Vagina (tissue), 2 donors: ENCODE measurements at regions not wholly inside any gene's neighbourhood (a gene's known extent, or its start where the extent isn't known, plus 50 kb on each side); places are given as distances from the start of the nearest gene placed in this dataset.
A peak's percentile ranks its signal among the peaks of the same experiment; 100 is the strongest.

Experiments used
- DNase-seq, 2 donors: peaks; one replicate each; pipeline ENCODE4 v3.0.0-alpha.2; 2017; ENCODE audit errors: extremely low spot score in 2 of 2
- H3K27ac ChIP-seq: fragments of 200-600 bp; sonication (generic); one replicate; pipeline ENCODE4 v1.5.1; 2019
- H3K27me3 ChIP-seq: fragments of 200-600 bp; sonication (generic); one replicate; pipeline ENCODE4 v1.5.1; 2019
- H3K36me3 ChIP-seq, 2 donors: fragments of 200-600 bp; sonication (generic); one replicate each; pipeline ENCODE4 v1.5.1; 2017 to 2019
- H3K4me1 ChIP-seq: fragments of 200-600 bp; sonication (generic); one replicate; pipeline ENCODE4 v1.5.1; 2019
- H3K4me3 ChIP-seq, 2 donors: fragments of 200-600 bp; sonication (generic); 1 replicate in 1 of 2; 2 replicates in 1 of 2; pipeline ENCODE4 v1.5.1; 2016 to 2019
- H3K9me3 ChIP-seq: fragments of 200-600 bp; sonication (generic); one replicate; pipeline ENCODE4 v1.5.1; 2019
- POLR2A ChIP-seq, 2 donors: fragments of 450-650 bp; IDR thresholded peaks; one replicate each; pipeline ENCODE4 v1.6.1; 2017; ENCODE audit warnings: antibody characterized with exemption in 2 of 2, mild to moderate bottlenecking in 2 of 2, moderate library complexity in 2 of 2
- POLR2AphosphoS5 ChIP-seq, 2 donors: sonication (generic); formaldehyde crosslinking; IDR thresholded peaks; one replicate each; pipeline ENCODE4 v1.9.0; 2017; ENCODE audit warnings: antibody characterized with exemption in 2 of 2, mild to moderate bottlenecking in 2 of 2, low read depth in 1 of 2; ENCODE audit not compliant: insufficient read depth in 1 of 2
- intact Hi-C: fragments of 100-400 bp; cut with DNase I; formaldehyde crosslinking; loops from one replicate; pipeline ENCODE4 v1.15.1; 2023
- TF ChIP-seq, protein P1 (sequence below), 3 experiments: fragments of 450-650 bp in 2 of 3; fragments of 200-600 bp in 1 of 3; sonication (generic) in 1 of 3; IDR thresholded peaks; one replicate each; pipeline ENCODE4 v1.5.1; 2017 to 2019; ENCODE audit warnings: antibody characterized with exemption in 3 of 3, mild to moderate bottlenecking in 2 of 3, moderate library complexity in 2 of 3

DNA sequence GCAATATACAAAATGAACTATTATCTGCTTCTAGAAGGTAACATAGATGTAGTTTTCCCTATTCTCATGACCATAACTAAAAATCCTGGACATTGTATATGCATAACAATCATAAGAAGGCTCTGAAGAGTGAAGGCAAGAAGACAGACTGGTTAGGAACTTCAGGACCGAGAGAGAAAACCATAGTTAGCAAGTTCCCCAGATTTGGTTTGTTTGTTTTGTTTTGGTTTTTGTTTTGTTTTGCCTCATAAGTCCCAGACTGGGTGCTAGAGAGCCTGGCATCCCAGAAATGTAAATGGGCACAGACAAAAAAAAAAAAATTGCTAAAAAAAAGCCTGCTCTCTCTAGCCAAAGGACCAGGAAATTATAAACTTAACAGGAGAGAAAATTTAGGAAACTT, 192.2 kb upstream of the FBXO11 start:
- TF ChIP-seq POLR2AphosphoS5 (IDR thresholded peaks at IDR 0.05; ENCODE audit: insufficient read depth in 1 of 2, low read depth in 1 of 2) (no peak), POLR2A (IDR thresholded peaks at IDR 0.05) (no peak)
- TF ChIP-seq, protein P1, sequence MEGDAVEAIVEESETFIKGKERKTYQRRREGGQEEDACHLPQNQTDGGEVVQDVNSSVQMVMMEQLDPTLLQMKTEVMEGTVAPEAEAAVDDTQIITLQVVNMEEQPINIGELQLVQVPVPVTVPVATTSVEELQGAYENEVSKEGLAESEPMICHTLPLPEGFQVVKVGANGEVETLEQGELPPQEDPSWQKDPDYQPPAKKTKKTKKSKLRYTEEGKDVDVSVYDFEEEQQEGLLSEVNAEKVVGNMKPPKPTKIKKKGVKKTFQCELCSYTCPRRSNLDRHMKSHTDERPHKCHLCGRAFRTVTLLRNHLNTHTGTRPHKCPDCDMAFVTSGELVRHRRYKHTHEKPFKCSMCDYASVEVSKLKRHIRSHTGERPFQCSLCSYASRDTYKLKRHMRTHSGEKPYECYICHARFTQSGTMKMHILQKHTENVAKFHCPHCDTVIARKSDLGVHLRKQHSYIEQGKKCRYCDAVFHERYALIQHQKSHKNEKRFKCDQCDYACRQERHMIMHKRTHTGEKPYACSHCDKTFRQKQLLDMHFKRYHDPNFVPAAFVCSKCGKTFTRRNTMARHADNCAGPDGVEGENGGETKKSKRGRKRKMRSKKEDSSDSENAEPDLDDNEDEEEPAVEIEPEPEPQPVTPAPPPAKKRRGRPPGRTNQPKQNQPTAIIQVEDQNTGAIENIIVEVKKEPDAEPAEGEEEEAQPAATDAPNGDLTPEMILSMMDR (IDR thresholded peaks at IDR 0.05): no peak
- Histone ChIP-seq H3K36me3 (no peaks in the 10 kb centered on the region), H3K9me3 (no peaks in the 10 kb centered on the region), H3K27me3 (no peaks in the 10 kb centered on the region), H3K4me1 (no peaks in the 10 kb centered on the region), H3K4me3 (no peak overlapping the region), H3K27ac (no peak overlapping the region)
- intact Hi-C loops: no loop called here
- no peak for DNase-seq

GRCh38 chr2:48104418-48104817, 198.1 kb upstream of the FBXO11 start:
- intact Hi-C loops: loop anchor here (10.0 kb wide), 2 partner anchors 250 to 330 kb away; no protein-coding TSS in a partner anchor

DNA sequence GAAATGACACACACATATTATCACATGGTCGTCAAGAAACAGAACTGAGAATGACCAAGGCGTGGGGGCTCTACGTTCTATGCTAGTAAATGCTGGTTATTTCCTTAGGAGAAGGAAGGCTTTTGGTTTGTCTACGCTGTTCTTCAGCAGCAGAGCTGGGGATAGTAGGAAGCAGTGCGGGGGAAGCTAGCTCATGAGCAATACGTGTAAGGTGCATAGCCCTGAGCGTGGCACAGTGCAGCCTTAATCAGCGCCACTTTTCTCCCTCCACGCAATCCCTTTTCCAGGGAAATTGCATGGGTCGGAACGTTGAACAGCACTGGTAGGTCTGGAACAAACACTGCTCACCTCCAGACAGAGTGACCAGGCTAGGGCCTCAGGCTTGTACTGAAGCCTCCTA, 199.6 kb upstream of the FBXO11 start:
- no peaks in the 10 kb centered on the region for H3K9me3 ChIP-seq
- DNase-seq: no peak
- H3K36me3 ChIP-seq: no peaks in the 10 kb centered on the region
- intact Hi-C loops: loop anchor here (5.0 to 10.0 kb wide), 3 partner anchors 199 to 331 kb away; partner anchors contain the start of gene FBXO11
- peak overlapping the region in 1 of 2 donors; percentile 16 for H3K4me3 ChIP-seq
- H3K27ac ChIP-seq: peak overlapping the region; percentile 60
- TF ChIP-seq POLR2AphosphoS5 (IDR thresholded peaks at IDR 0.05; ENCODE audit: insufficient read depth in 1 of 2, low read depth in 1 of 2) (no peak), POLR2A (IDR thresholded peaks at IDR 0.05) (no peak)
- TF ChIP-seq, protein P1 (IDR thresholded peaks at IDR 0.05): no peak
- H3K27me3 ChIP-seq: no peaks in the 10 kb centered on the region
- H3K4me1 ChIP-seq: peaks cover 19% of the 10 kb centered on the region

More at GRCh38 chr2:48104418-48104817, 198.1 kb upstream of the FBXO11 start:
- no peaks in the 10 kb centered on the region for H3K9me3 ChIP-seq
- H3K36me3 ChIP-seq: no peaks in the 10 kb centered on the region
- no peak overlapping the region for H3K27ac ChIP-seq
- DNase-seq: no peak
- no peaks in the 10 kb centered on the region for H3K27me3 ChIP-seq
- peaks cover 18% of the 10 kb centered on the region for H3K4me1 ChIP-seq
- no peak overlapping the region for H3K4me3 ChIP-seq
- TF ChIP-seq, protein P1 (IDR thresholded peaks at IDR 0.05): no peak
- TF ChIP-seq POLR2AphosphoS5 (IDR thresholded peaks at IDR 0.05; ENCODE audit: insufficient read depth in 1 of 2, low read depth in 1 of 2): no peak
- TF ChIP-seq POLR2A (IDR thresholded peaks at IDR 0.05): no peak

GRCh38 chr2:48107326-48107925, 201.1 kb upstream of the FBXO11 start:
- no peaks in the 10 kb centered on the region for H3K9me3 ChIP-seq
- DNase-seq: no peak
- no peak overlapping the region for H3K4me3 ChIP-seq
- peak overlapping the region; percentile 60 for H3K27ac ChIP-seq
- no peaks in the 10 kb centered on the region for H3K27me3 ChIP-seq
- peaks cover 30% of the 10 kb centered on the region for H3K4me1 ChIP-seq
- H3K36me3 ChIP-seq: no peaks in the 10 kb centered on the region
- TF ChIP-seq POLR2A (IDR thresholded peaks at IDR 0.05) (no peak), POLR2AphosphoS5 (IDR thresholded peaks at IDR 0.05; ENCODE audit: insufficient read depth in 1 of 2, low read depth in 1 of 2) (no peak)
- TF ChIP-seq, protein P1 (IDR thresholded peaks at IDR 0.05): no peak
- intact Hi-C loops: loop anchor here (5.0 to 10.0 kb wide), 3 partner anchors 200 to 333 kb away; partner anchors contain the start of gene FBXO11

DNA sequence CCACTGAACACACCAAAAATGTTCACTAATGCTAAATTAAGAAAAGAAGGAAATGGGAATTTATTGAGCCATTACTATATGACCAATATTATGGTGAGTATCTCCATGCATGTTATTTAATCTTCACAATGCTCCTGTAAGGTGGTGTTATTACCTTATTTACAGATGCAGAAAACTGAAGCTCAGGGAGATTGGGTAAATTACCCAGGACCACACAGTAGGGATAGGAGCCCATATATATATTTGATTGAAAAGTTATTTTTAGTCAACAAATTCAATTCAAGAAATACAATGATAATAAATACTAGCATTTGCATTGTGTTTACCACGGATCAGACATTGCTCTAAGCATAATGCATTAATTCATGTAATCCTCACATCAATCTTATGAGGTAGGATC, 202.2 kb upstream of the FBXO11 start:
- no peaks in the 10 kb centered on the region for H3K27me3 ChIP-seq
- intact Hi-C loops: loop anchor here (5.0 to 10.0 kb wide), 3 partner anchors 201 to 334 kb away; partner anchors contain the start of gene FBXO11
- no peak overlapping the region for H3K27ac ChIP-seq
- no peaks in the 10 kb centered on the region for H3K9me3 ChIP-seq
- TF ChIP-seq, protein P1 (IDR thresholded peaks at IDR 0.05): no peak
- TF ChIP-seq POLR2A (IDR thresholded peaks at IDR 0.05) (no peak), POLR2AphosphoS5 (IDR thresholded peaks at IDR 0.05; ENCODE audit: insufficient read depth in 1 of 2, low read depth in 1 of 2) (no peak)
- DNase-seq: no peak
- no peak overlapping the region for H3K4me3 ChIP-seq
- H3K36me3 ChIP-seq: no peaks in the 10 kb centered on the region
- H3K4me1 ChIP-seq: peaks cover 40% of the 10 kb centered on the region
